Frontal cortex (tissue), 3 donors: ENCODE measurements at regions not wholly inside any gene's neighbourhood (a gene's known extent, or its start where the extent isn't known, plus 50 kb on each side); places are given as distances from the start of the nearest gene placed in this dataset.

Source experiments
- DNase-seq, 2 donors: peaks; one replicate each; pipeline ENCODE4 v3.0.0; 2012; ENCODE audit warnings: low spot score in 2 of 2
- FAIRE-seq: peaks from 2 replicates; lab custom pipeline; 2012; peaks lifted over from hg19 to GRCh38; lab: Jason Lieb, UNC
- donor health status: control.
- donor health status: control.
- donor health status: control.

DNA sequence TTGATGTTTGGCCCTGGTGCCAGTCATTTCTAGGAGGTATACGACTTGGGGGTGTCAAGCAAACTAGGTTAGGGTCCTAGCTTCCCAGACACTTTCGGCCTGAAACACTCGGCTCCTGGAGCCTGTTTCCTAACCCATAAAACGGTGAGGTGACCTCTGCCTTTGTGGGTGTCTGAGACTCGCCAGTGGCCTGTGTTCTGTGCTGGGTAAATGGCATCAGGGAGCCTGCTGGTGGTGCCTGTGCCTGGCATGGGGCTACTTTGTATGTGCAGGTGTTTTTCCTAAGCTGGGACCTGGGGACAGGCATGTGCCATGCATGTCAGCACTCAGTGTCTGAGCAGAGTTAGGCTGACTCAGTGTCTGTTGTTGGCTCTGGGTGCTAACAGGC lies 139.2 kb downstream of the GLI2 start:
- no peak for DNase-seq
- FAIRE-seq = no peak

DNA sequence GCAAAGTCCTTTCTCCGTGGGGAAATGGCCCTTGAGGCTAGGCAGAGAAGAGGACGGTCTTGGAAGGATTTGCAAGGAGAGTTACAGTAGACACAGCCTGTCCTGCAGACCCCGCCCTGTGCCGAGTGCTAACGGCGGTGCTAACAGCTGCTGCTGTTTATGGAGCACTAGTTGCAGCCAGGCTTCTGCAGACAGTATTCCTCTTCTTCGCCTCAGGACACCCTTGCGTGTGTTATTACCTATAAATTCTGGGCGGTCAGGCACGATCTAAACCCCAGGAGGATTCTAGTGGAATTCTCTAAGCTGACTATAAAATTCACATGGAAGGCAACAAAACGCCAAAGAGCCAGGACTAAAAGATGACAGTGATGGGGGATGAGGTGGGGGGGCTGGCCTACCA lies 139.8 kb downstream of the GLI2 start:
- DNase-seq (no peak), FAIRE-seq (no peak)

DNA sequence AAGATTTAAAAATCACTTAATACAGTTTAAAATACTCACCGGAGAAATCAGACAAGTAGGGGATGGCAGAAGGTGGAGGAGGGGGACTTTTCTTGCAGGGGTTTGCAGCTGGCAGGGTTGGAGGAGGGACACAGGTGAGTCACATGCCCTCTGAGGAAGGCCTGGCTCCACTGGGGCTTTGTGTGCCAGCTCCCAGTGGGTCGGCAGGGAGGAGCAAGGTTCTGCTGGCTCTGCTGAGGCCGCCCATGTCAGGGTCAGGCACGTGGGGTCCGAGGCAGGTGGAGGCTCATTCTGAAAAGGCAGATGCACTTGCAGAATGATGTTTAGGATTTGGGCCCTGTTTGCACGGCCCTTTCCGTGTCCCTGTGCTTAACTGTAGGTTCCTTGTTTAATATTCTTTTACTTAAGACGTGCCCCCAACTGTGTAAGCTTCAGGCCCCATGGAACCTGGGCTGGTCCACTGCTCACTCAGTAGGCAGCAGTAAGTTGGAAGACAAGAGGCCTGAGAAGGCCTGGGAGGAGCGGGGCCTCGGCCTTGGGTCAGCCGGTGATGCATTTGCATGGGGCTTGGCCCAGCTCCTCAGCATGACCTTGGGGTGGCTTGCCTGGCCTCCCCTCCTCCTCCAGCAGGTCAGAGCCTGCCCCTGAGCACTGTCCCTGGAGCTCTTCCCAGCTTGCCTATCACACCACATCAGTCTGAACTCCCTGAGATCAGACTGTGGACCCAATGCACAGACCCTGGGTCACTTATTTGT lies 141.0 kb downstream of the GLI2 start:
- DNase-seq = no peak
- no peak for FAIRE-seq

DNA sequence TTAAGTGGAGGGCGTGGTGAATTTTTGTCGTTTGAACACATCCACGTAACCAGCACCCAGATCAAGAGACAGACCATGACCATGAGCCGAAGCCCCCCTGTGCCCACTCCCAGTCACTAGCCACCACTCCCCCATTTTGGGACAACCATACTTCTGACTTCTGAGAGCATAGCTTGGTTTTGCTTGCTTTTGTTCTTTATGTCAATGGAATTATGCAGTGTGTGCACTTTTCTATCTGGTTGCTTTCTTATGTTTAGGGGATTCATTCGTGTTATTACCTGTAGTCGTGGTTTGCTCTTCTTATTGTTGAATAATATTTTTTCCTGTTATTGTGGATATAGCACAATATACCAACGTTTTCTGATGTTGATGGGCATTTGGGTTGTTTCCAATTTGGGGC lies 141.7 kb downstream of the GLI2 start:
- FAIRE-seq (no peak), DNase-seq (no peak)

DNA sequence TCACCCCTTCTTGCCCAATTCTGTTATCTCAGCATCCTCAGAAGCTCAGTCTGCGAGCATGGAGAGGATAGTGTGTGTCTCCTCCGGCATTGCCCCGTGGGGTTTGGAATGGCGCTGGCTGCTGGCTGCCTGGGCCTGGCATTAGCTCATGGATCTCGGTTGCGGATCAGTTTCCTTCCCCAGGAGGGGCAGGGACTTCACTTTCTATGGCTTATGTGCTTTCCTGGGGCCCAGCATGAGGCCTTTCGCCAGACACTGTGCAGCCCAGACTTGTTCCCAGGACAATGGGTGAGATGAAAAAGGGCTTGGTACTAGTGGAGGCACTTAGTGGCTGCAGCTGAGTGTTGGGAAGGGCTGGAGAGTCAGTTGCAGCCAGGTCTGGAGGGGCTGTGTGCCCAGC lies 143.3 kb downstream of the GLI2 start:
- no peak for FAIRE-seq
- DNase-seq = no peak

DNA sequence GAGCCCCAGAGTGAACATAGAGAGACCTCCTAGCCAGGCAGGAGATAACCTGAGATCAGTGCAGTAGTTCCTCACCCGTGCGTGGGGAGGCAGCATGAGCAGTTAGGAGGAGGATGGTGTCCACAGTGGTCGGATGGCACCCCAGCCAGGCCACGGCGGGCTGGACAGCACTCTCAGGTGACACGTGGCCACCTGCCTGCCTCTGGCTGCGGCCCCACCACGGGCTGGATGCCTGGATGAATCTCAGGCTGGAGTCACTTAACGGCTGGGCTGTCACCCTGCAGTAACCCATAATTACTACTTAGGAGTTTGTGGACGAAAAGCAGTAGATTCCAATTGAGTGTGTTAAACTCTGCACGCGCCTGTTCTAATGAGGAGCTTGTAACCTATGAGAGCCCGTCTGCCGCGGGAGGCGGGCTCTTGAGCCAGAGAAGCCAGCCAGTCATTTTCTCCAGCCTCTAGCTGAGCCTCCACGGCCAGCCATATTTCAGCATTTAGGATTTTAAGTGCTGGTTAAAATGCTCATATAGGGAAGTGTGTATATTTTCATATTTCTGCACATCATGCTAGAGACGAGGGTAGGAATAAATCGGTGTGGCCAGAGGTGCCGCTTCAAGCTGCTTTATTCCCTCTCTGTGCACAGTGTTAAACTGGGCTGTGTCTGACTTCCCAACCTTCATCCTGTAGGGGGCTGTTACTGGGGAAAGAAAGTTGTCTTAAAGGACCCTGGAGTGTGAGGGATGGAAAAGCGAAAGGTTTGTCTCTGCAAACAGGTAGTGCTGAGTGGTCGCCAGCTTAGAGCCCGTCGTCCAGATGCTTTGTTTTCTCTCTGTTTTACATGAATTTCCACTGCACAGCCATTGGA lies 144.0 kb downstream of the GLI2 start:
- FAIRE-seq (no peak), DNase-seq (peak in 1 of 2 donors; percentile 68)

DNA sequence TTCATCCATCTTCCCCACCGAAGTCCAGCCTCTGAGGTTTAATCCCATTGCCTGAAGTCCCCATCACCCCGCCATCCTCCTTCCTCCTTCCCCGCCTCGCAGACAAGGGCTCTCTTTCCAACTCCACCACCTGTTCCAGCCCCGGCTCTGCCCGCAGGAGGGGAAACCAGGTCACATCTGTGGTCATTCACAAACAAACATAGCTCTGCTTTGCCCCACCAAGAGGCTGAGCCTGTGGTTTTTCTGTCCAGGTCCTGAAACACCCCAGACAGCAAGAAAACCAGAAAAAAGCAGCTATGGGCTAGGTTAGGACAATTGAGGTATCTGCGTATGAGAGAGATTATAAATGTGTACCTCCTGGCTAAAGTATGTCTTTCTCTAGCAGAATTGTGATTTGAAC lies 144.7 kb downstream of the GLI2 start:
- FAIRE-seq = no peak
- no peak for DNase-seq

DNA sequence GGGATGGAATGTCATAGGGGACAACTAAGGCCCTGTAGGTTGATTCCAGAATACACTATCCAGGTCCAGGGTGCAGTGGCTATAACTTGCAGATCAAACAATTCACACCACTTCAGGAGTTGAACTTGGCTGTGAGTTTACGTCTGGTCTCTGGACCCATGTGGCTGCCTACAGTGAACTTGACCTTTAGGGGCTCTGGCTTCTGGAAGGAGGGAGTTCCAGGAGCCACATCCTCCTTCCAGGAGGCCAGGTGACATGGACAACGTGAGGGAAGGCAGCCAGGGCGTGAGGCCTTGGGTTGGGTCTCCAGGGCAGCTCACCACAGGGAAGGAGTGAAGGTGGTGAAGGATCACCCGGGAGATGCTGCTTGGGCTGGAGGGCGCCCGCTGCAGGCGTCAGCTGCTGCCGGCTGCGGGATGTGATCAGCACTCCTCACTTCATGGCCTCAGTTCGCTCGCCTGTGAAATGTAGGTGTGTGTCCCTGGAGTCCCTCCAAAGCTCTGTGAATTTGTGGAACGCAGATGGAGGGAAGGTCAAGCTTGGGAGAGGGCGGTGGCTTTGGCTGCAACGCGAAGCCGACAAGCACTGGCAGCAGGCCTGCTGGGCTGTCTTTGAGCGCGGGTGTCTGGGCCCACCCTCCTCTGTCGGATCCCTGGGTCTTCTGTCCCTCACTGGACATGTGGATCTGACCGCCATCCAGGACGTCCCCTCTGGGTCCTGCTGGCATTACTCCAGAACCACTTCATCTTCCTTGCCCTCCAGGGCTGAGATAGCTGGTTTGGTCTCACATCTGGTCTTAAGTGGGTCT lies 146.5 kb downstream of the GLI2 start:
- DNase-seq (no peak), FAIRE-seq (no peak)

DNA sequence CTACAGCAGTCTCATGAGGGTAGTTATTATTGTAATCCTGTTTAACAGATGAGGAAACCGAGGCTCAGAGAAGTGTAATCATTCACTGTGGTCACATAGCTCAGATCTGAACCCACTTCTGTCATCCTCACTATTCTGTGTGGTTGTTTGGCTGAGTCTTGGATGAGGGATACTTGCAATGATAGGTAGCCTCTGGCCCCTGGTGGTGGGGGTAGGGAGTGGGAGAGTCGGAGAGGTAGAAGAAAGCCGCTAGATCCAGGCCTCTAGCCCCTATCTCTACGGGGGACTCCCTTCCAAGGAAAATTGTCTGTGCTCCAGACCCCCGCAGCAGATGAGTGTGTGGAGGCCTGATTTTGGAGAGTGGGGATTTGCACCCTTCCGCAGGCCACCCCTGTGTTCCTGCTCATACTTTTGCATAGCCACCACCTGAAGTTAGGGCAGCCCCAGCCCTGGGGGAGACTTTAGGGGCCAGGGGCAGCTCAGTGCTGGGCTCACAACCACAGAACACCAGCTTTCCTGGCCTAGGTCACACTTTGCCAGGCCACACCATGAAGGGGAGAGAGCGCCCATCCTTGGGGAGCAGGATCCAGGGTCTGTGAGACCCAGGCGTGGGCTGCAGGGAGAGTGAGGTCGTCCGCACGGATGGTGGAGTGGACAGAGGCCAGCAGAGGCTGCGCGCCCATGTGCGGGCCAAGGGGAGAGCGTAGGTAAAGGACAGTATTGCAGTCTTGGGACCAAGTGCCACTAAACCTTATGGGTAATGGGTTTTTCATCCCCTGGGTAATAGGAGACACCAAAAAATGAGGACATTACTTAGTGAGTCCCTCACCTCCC lies 148.2 kb downstream of the GLI2 start:
- FAIRE-seq = no peak
- no peak for DNase-seq

DNA sequence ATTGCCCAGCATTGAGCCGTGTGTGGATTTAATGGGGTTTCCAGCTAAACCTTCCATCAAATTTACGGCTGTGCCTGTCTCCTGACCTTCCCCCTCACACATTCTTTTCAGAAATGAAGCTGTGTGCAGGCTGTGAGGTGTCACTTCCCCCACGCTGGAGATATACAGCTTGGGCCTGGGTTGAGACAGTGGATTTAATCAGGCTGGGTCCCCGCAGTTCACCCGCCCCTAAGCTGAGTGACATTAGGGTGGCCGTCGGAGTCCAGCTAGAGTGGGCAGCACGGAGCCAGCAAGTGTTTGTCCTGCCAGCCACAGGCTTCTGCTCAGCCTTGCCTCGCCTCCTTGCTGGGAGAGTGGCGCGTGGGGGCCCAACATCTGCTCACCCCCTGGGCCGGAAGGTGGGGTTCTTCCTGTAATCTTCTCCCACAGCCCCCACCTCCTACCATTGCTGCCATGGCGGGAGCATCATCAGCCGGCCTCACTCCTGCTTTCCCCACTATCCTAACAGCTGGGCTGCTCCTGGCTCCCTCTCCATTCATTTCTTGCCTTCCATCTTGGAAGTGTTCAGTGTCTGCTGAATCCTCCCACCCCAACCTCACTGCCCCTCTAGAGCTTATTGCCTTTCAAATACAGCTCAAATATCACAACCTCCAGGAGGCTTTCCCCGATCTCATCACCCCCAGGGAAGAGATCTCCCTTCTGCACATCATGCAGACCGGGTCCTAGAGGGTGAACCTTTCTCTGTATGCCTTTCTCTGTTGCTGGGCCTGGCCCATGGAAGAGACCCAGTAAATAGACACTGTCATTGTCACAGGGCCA lies 149.0 kb downstream of the GLI2 start:
- DNase-seq (no peak), FAIRE-seq (no peak)

DNA sequence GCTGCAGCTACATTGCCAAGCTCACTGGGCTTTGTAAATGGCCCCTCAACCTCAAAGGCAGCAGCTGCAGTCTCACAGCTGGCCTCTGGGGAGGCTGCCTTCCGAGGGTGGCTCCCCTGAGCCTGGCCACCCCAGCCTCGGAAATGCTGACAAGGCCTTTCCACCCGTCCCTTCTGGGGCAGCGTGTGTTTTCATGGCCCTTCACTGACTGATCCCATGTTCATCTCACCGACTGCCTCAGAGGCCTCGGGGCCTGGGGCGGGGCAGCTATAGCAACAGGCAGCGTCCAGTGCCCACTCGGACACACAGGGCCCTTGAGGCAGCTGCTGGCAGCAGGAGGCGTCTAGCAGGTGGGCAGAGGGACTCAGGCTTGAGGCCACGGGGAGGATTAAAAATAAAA lies 149.7 kb downstream of the GLI2 start:
- DNase-seq (no peak), FAIRE-seq (no peak)

DNA sequence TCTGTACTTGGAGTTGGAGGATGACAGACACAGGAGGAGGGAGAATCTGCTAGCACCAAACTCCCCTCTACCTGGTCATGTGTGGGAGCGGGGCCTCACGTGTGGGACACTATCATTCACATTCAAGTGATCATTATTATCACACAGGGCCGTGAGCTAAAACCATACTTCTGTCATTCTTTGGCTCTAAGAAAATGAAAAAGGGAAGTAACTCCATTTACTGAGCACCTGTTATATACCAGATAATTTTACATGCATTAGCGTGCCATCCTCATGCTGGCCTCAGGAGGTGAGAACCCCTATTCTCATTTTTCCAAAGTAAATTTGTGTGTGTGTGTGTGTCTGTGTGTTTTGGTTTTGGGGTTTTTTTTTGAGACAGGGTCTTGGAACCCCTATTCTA lies 150.1 kb downstream of the GLI2 start:
- DNase-seq = no peak
- FAIRE-seq = no peak

DNA sequence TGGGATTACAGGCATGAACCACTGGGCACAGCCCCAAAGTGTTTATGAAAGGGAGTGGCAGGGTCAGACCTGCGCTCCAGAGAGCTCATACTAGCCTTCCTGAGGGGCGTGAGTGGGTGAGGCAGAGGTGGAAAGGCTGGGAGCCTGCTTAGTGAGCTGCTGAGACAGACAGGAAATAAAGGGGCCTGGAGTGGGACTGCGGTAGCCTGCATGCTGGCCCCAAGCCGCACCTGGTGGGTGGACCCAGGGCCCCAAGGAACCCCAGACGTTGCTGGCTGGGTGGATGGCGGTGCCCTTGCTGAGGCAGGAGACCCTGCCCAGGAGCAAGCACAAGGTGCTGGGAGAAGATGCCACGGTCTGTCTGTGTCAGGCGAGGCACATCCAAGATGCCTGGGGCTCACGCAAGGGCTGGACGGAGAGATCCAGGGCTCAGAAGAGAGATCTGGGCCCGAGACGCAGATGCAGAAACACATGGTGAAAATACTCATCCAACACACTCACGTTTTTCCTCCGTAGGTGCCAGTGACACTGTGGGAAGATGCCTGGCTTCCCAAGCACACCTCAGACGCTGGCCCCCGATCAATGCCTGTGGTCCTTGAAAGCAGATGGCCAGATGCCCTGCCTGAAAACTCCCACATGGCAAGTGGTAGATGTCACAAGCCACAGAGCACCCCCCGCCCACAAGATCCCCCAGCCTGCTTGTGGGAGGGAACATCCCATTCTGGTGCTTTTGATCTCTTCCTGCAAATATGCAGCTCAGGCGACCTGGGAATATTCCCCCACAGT lies 151.1 kb downstream of the GLI2 start:
- no peak for DNase-seq
- FAIRE-seq = no peak

DNA sequence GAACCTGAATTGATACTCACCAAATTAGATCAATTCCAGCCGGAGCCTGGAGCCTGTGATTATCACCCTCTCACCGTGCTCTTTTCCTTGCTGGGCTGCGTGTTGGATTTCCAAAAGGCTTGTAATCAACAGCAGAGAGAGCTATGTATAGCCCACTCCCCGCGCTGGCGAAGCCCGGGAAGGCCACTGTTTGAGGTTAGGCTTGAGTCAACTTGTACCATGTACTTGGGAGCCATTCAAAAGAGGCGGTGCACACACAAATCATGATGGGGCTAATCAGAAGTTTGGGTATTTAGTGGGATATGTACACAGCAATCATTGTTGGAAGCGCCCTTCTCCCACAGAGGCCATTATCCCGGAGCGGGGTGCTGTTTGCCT lies 151.6 kb downstream of the GLI2 start:
- DNase-seq (no peak), FAIRE-seq (no peak)

DNA sequence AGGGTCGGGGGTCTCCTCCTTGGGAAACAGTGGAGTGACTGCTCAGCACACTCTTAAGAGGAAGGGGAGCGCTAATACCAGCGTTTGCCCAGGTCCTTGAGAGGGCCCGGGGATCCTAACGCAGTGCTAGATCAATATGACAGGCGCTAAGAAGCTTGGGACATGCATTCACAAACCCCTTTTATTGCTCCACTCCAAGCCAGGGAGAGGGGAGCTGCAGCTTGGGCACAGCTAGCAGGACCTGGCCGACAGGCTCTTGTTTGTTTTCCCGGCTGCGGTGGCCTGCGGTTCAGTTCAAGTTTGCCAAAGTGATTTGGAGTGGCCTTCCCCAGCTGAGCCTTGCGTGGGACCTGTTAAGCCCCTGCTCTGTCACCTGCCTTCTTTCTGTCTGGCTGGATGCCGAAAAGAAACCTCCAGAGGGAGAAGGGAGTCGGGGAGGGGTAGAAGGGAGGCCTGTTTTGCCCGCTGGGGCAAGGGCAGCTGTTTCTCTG lies 152.1 kb downstream of the GLI2 start:
- DNase-seq (no peak), FAIRE-seq (no peak)

DNA sequence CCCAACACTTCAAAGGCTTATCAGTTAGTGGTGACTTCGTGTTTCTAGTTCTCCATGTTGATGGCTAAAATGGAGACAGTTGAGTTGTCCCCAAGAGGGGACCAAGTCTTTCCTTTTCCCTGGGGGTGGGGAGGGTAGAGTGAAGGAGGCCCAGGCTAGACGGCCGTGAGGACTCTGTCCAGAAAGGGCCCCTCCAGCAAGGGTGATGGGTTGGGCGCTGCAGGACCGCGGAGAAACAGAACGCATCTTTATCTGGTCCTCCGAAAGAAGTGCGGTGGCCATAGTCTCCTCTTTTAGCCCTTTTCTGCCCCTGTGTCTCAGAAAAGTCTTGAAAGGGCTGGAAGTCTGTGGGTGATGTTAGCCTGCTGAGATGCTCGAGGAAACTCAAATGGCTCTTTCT lies 153.2 kb downstream of the GLI2 start:
- FAIRE-seq (no peak), DNase-seq (no peak)

DNA sequence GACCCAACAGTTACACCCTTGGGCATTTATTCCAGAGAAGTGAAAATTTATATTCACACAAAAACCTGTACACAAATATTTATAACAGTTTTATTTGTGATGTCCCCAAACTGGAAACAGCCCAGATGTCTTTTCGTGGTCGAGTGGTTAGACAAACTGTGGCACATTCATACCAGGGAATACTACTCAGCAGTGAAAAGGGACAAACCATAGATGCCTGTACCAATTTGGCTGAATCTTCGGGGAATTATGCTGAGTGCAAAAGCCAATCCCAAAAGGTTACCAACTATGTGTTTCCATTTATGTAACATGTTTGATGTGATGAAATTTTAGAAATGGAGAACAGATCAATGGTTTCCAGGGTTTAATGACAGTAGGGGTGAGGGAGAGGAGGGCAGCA lies 154.3 kb downstream of the GLI2 start:
- FAIRE-seq (no peak), DNase-seq (no peak)
